IPS-20b (cell line): ENCODE measurements at regions not wholly inside any gene's neighbourhood (a gene's known extent, or its start where the extent isn't known, plus 50 kb on each side); places are given as distances from the start of the nearest gene placed in this dataset.
"Not testable (repeated sequence)": the region's sequence is repeated elsewhere in the genome, so short reads cannot be mapped to it uniquely, and the experiment has no call there.

Experiments used
- H3K27ac ChIP-seq: one replicate; pipeline ENCODE4 v1.5.1; 2013; ENCODE audit warnings: low read length
- H3K27me3 ChIP-seq: 2 replicates; pipeline ENCODE4 v1.6.1; 2013; ENCODE audit warnings: mild to moderate bottlenecking, low read length, inconsistent platforms; ENCODE audit not compliant: insufficient read depth
- H3K36me3 ChIP-seq: 2 replicates; pipeline ENCODE4 v1.6.1; 2013; ENCODE audit warnings: low read depth, mild to moderate bottlenecking, inconsistent platforms, low read length, moderate library complexity; ENCODE audit not compliant: insufficient read depth
- H3K4me1 ChIP-seq: 2 replicates; pipeline ENCODE4 v1.6.1; 2013; ENCODE audit warnings: mild to moderate bottlenecking, control low read depth, inconsistent platforms, low read length, moderate library complexity; ENCODE audit not compliant: insufficient read depth
- H3K4me3 ChIP-seq: 2 replicates; pipeline ENCODE4 v1.5.1; 2013; ENCODE audit warnings: mild to moderate bottlenecking, low read length, inconsistent platforms
- H3K9ac ChIP-seq: 2 replicates; pipeline ENCODE4 v1.6.1; 2013; ENCODE audit warnings: low read depth, mild to moderate bottlenecking, inconsistent platforms, low read length, moderate library complexity
- H3K9me3 ChIP-seq: 2 replicates; pipeline ENCODE4 v1.6.1; 2013; ENCODE audit warnings: mild to moderate bottlenecking, low read depth, low read length, inconsistent platforms; ENCODE audit not compliant: insufficient read depth

DNA sequence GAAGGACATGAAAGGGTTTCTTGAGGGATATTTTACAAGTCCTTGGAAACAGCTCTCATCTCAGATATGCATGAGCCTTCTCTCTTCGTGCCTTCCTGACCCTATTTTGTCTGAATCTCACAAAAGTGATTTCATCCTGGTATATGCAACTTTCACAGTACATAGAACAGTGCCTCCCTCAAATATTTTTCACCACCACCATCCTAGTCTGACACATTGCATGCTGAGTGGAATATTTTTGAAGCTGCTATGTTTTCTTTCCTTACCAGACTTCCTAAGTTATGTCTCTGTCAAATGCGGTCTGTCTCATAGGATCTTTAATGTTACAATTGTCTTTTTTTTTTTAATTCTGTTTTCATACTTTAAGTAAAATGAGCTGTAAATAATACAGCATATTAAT, 673.3 kb upstream of the LRRN3 start:
- Histone ChIP-seq H3K4me3 (no peak overlapping the region), H3K9ac (no peak overlapping the region), H3K27ac (no peak overlapping the region), H3K36me3 (no peaks in the 10 kb centered on the region), H3K27me3 (no peaks in the 10 kb centered on the region), H3K9me3 (no peaks in the 10 kb centered on the region), H3K4me1 (no peaks in the 10 kb centered on the region)

DNA sequence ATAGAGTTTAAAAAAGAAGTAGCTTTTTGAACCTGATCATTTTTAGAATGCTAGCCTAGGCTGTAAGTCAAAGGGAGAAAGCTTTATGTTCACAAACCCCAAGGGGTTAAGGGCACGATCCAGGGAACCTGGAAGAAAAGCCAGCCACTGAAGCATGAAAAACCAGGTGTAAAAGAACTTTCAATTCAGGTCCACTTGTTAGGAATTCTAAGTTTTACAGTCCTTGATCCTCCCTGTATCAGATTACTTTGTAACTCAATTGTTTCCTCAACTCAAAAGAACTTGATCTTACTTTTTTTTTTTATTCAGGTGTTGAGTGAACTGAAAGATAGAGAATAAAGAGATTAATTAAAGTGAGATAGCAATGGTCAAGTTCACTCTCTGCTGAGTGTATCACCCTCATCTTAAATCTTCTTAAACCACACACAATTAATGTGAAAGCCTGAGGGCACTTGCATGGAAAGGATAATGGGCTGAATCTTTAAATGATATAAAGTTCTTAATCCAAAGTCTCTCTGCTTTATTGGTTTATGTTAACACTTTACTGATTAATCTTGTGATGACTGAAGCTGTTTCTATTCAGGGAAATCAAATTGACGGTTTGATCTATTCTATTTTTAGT, 672.2 kb upstream of the LRRN3 start:
- no peaks in the 10 kb centered on the region for H3K36me3 ChIP-seq
- no peaks in the 10 kb centered on the region for H3K9me3 ChIP-seq
- H3K4me3 ChIP-seq: no peak overlapping the region
- H3K4me1 ChIP-seq: no peaks in the 10 kb centered on the region
- H3K27me3 ChIP-seq: no peaks in the 10 kb centered on the region
- H3K9ac ChIP-seq: no peak overlapping the region
- no peak overlapping the region for H3K27ac ChIP-seq

DNA sequence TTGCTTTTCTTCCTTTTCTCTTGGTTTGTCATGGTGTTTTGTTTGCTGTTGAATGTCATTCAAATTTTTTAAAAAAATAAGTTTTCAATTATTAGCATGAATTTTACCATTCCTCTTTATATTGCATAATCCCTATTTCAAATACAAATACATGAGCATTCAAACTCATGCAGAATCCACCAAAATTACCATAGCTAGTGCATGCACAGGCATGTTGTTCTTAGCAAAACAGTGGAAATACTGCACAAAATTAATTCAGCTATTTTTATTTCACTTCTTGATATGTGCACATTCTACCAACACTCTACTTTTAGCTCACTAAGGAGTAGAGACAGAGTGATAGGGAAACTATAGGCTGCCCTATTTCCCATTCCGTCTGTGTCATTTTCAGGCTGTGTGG, 670.1 kb upstream of the LRRN3 start:
- Histone ChIP-seq H3K9ac (no peak overlapping the region), H3K4me1 (no peaks in the 10 kb centered on the region), H3K4me3 (no peak overlapping the region), H3K27ac (no peak overlapping the region), H3K36me3 (no peaks in the 10 kb centered on the region), H3K27me3 (no peaks in the 10 kb centered on the region), H3K9me3 (no peaks in the 10 kb centered on the region)

DNA sequence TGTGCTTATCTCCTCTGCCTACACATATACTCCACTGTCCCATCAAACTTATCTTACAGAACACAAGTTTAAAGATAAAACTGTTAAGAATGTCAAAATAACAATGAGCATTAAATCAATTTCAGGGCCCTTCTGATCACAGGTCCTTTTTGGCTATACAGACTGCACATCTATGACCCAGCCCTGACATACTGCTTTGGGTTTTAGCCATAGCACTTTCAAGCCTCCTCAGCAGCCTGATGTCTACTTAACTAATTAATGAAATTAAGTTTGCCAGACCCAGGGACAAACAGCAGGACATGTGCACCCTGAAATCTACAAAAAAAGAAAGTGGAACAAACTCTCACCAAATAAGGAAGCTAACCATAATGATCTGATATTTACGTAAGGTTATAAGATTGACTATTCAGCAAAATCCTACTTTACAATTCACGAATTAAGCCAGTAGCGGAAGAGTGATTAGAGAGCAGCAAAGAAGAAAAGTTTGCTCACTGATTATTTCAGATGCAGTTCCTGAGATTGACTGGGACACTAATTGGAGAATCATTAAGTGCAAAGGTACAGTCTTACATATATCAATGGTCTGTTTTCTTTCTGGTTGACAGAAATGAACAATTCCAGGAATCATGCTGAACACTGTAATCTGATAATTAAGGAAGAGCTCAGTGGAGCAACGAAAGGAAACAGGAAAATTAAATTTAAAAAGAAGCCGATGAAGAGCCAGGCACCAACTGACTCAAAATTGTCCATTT, 669.3 kb upstream of the LRRN3 start:
- Histone ChIP-seq H3K27me3 (no peaks in the 10 kb centered on the region), H3K9me3 (no peaks in the 10 kb centered on the region), H3K27ac (no peak overlapping the region), H3K4me1 (no peaks in the 10 kb centered on the region), H3K9ac (no peak overlapping the region), H3K36me3 (no peaks in the 10 kb centered on the region), H3K4me3 (no peak overlapping the region)

DNA sequence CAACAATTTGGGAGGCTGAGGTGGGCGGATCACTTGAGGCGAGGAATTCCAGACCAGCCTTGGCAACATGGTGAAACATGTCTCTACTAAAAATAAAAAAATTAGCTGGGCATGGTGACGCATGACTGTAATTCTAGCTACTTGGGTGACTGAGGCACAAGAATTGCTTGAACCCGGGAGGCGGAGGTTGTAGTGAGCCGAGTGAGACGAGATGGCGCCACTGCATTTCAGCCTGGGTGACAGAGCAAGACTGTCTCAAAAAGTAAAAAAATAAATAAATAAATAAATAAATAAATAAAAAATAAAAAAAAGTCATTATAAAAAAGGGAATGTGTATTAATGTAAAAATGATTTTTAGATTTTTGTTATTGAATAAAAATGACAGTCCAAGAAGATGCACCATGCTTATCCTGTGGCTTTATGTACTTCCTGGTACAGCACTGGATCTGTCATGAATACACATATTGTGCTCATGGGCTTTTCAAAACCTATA, 658.8 kb upstream of the LRRN3 start:
- no peak overlapping the region for H3K9ac ChIP-seq
- H3K36me3 ChIP-seq: no peaks in the 10 kb centered on the region
- no peak overlapping the region for H3K4me3 ChIP-seq
- H3K9me3 ChIP-seq: no peaks in the 10 kb centered on the region
- no peaks in the 10 kb centered on the region for H3K27me3 ChIP-seq
- H3K27ac ChIP-seq: no peak overlapping the region
- no peaks in the 10 kb centered on the region for H3K4me1 ChIP-seq

DNA sequence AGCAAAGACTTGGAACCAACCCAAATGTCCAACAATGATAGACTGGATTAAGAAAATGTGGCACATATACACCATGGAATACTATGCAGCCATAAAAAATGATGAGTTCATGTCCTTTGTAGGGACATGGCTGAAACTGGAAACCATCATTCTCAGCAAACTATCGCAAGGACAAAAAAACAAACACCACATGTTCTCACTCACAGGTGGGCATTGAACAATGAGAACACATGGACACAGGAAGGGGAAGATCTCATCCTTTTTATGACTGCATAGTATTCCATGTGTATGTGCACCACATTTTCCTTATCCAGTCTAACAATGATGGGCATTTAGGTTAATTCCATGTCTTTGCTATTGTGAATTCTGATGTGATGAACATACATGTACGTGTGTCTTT, 652.0 kb upstream of the LRRN3 start:
- not testable (repeated sequence) for H3K27ac ChIP-seq, H3K4me1 ChIP-seq, H3K9me3 ChIP-seq, H3K27me3 ChIP-seq, H3K36me3 ChIP-seq, H3K4me3 ChIP-seq, H3K9ac ChIP-seq

DNA sequence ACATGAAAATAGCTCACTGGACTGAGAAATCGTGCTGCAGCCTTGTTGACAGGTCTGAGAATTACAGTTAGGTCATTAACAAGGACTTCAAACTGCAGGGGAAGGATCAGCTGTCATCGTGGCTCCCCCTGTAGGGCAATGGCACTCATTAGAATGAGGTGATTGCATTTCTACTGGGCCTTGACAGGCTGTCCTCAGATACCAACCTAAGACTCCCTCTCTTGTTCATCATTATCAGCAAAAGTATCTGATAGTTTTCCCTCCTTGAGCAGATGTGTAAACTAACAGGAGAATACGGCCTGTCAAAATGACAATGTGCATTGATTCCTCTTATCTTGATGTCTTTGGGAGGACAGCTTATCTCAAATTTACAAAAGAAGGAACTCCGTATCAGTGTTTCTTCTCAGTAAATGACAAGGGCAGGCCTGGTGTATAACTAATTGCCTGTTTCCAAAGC, 648.5 kb upstream of the LRRN3 start:
- Histone ChIP-seq H3K27me3 (no peaks in the 10 kb centered on the region), H3K27ac (no peak overlapping the region), H3K36me3 (no peaks in the 10 kb centered on the region), H3K4me3 (no peak overlapping the region), H3K9ac (no peak overlapping the region), H3K4me1 (no peaks in the 10 kb centered on the region), H3K9me3 (no peaks in the 10 kb centered on the region)

DNA sequence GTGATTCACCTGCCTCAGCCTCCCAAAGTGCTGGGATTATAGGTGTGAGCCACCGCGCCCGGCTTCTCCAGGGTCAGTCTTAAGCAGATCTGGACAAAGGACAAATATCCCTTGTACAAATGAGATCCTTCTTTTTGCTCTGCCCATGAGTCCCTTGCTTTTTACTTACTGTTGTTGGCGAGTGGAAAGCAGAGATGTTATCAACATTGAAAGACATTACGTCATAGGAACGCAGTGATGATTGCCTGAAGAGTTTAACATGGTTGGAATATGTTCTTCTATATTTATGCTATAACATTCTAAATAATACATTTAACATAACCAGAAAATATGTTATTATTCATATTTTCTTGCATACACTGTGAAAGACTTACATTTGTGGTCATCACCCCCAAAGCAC, 644.3 kb upstream of the LRRN3 start:
- Histone ChIP-seq H3K27me3 (no peaks in the 10 kb centered on the region), H3K4me1 (no peaks in the 10 kb centered on the region), H3K9me3 (no peaks in the 10 kb centered on the region), H3K9ac (no peak overlapping the region), H3K36me3 (no peaks in the 10 kb centered on the region), H3K27ac (no peak overlapping the region), H3K4me3 (no peak overlapping the region)

DNA sequence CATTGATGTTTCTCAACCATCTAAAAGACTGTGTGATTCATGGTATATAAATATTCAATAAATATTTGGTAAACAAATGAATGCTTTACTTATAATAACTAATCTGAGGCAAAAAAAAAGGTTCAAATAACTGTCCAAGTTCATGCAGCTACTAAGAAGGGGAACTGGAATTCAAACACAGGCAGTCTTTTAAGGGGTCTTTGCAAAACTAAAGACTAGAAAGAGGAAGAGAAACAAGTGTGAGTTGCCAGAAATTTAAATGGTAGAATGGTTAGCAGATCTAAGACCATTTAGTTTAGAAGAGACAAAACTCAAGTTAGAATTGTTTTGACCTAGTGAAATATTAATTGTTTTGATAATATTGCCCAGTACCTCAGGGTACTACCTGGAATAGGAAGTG, 642.0 kb upstream of the LRRN3 start:
- no peaks in the 10 kb centered on the region for H3K9me3 ChIP-seq
- no peaks in the 10 kb centered on the region for H3K27me3 ChIP-seq
- H3K4me1 ChIP-seq: no peaks in the 10 kb centered on the region
- no peak overlapping the region for H3K4me3 ChIP-seq
- H3K9ac ChIP-seq: no peak overlapping the region
- H3K27ac ChIP-seq: no peak overlapping the region
- H3K36me3 ChIP-seq: no peaks in the 10 kb centered on the region

DNA sequence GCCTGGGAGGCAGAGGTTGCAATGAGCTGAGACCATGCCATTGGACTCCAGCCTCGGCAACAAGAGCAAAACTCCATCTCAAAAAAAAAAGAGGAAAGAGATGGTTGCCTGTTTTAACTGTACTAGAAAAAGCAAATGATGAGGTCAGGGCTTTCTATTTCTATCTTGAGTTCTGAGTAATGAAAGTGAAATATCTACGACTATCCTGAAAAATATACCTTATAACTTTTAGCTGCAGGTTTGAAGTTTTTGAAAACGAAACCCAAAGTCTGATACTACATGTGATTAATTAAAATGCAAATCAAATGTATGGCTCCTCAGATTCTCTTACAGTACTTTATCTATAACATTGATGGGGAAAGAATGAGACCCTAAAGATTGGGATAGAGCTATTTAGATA, 636.2 kb upstream of the LRRN3 start:
- Histone ChIP-seq H3K9me3 (no peaks in the 10 kb centered on the region), H3K4me3 (no peak overlapping the region), H3K27ac (no peak overlapping the region), H3K9ac (no peak overlapping the region), H3K36me3 (no peaks in the 10 kb centered on the region), H3K4me1 (no peaks in the 10 kb centered on the region), H3K27me3 (no peaks in the 10 kb centered on the region)

DNA sequence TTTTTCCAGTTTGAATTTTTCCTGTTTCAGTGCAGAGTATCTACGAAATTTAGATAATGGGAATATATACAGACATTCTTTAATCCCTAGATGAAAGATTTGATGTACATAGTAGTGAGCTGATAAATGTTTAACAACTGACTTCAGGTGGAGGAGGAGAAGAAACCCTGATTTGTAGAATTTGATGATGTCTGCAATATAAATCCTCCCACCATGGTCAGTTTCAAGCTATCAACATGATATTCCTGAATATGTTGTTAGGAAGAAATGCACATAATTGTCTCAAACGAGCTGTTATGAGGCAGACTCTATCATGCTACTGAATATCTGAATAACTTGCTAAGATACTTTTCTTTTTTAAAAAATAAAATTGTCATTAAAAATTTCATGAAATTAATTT, 629.3 kb upstream of the LRRN3 start:
- H3K27me3 ChIP-seq: no peaks in the 10 kb centered on the region
- H3K9me3 ChIP-seq: no peaks in the 10 kb centered on the region
- H3K4me3 ChIP-seq: no peak overlapping the region
- H3K36me3 ChIP-seq: no peaks in the 10 kb centered on the region
- H3K4me1 ChIP-seq: no peaks in the 10 kb centered on the region
- no peak overlapping the region for H3K27ac ChIP-seq
- H3K9ac ChIP-seq: no peak overlapping the region

DNA sequence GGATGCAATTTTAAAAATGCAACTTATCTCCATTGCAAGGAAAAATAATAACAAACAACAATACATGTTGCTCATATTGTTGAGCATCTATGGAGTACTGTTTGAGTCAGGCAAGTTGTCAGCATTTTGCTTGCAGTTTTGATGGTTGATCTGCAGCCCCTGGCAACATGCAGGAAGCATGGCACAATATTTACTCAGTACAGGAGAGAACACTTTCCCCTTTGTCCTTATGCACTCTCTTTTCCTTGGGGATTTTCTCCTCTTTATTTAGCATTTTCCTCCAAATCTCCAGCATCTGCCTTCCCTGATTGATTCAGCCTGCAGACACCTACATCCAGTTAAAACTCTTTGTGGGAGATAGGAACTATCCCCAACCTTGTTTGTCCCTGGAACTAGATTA, 620.5 kb upstream of the LRRN3 start:
- Histone ChIP-seq H3K36me3 (no peaks in the 10 kb centered on the region), H3K9me3 (no peaks in the 10 kb centered on the region), H3K4me1 (no peaks in the 10 kb centered on the region), H3K27ac (no peak overlapping the region), H3K4me3 (no peak overlapping the region), H3K9ac (no peak overlapping the region), H3K27me3 (no peaks in the 10 kb centered on the region)
